ENCODE measurements at regions not wholly inside any gene's neighbourhood (a gene's known extent, or its start where the extent isn't known, plus 50 kb on each side); places are given as distances from the start of the nearest gene placed in this dataset.

DNA sequence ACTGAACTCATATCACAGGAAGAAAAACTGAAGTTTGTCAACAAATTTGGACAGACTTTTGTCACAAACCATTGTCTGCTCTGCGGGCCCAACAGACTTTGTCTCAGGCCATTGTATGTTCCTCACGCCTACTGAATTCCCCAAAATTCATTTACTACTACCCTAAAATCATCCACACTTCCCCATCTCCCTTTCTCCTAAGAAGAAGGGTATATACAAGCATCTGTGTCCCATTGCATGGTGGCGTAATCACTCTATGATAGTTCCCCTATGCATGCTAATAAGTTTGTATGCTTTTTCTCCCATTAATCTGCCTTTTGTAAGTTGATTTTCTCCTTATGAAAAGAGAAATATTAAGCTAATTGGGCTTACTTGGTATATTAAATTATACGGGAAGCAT lies 54.9 kb upstream of the ATF3 start:
- H3K4me3 ChIP-seq, result no peak overlapping the region
- DNase-seq, result no peak
- no peaks in the 10 kb centered on the region for H3K27me3 ChIP-seq
- intact Hi-C loops (cut with DNase I), result loop anchor here in 4 of 10 donors (10.0 kb wide), 3 partner anchors 61 to 79 kb away; no protein-coding TSS in a partner anchor
- no peak for ATAC-seq
- H3K9me3 ChIP-seq, result peaks cover 0 to 8% (median 0%) of the 10 kb centered on the region in 11 donors
- H3K36me3 ChIP-seq, result no peaks in the 10 kb centered on the region
- WGBS, 2 donors, result 83 to 86% methylated on average over 4 of the region's 4 CpGs
- TF ChIP-seq, protein P1, sequence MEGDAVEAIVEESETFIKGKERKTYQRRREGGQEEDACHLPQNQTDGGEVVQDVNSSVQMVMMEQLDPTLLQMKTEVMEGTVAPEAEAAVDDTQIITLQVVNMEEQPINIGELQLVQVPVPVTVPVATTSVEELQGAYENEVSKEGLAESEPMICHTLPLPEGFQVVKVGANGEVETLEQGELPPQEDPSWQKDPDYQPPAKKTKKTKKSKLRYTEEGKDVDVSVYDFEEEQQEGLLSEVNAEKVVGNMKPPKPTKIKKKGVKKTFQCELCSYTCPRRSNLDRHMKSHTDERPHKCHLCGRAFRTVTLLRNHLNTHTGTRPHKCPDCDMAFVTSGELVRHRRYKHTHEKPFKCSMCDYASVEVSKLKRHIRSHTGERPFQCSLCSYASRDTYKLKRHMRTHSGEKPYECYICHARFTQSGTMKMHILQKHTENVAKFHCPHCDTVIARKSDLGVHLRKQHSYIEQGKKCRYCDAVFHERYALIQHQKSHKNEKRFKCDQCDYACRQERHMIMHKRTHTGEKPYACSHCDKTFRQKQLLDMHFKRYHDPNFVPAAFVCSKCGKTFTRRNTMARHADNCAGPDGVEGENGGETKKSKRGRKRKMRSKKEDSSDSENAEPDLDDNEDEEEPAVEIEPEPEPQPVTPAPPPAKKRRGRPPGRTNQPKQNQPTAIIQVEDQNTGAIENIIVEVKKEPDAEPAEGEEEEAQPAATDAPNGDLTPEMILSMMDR (IDR thresholded peaks at IDR 0.05), result no peak
- peaks cover 0 to 12% (median 5%) of the 10 kb centered on the region in 9 donors for H3K4me1 ChIP-seq
- no peak overlapping the region for H3K27ac ChIP-seq

DNA sequence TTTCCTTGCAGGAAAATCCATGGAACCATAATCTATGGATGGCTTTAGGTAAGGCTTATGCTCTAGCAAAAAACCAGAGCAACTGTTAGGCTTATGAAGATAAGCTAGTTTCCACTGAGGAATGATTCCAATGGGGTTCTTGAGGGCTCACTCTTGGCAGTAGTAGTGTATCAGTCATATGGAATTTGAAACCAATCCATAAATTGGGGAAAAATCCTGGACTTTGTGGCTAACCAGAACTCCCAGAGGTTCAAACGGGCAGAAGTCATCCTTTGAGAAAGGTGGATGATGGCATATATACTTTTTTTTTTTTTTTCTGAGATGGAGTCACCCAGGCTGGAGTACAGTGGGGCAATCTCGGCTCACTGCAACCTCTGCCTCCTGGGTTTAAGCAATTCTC lies 54.2 kb upstream of the ATF3 start:
- DNase-seq (no peak), ATAC-seq (no peak)
- Histone ChIP-seq H3K36me3 (no peaks in the 10 kb centered on the region), H3K4me1 (peaks cover 0 to 16% (median 7%) of the 10 kb centered on the region in 9 donors), H3K4me3 (no peak overlapping the region), H3K27me3 (no peaks in the 10 kb centered on the region), H3K27ac (no peak overlapping the region), H3K9me3 (peaks cover 0 to 8% (median 0%) of the 10 kb centered on the region in 11 donors)
- TF ChIP-seq, protein P1 (IDR thresholded peaks at IDR 0.05), result no peak
- WGBS, 2 donors, result 91 to 95% methylated on average over 2 of the region's 2 CpGs
- intact Hi-C loops (cut with DNase I), result loop anchor here in 4 of 10 donors (10.0 kb wide), 3 partner anchors 60 to 80 kb away; no protein-coding TSS in a partner anchor

DNA sequence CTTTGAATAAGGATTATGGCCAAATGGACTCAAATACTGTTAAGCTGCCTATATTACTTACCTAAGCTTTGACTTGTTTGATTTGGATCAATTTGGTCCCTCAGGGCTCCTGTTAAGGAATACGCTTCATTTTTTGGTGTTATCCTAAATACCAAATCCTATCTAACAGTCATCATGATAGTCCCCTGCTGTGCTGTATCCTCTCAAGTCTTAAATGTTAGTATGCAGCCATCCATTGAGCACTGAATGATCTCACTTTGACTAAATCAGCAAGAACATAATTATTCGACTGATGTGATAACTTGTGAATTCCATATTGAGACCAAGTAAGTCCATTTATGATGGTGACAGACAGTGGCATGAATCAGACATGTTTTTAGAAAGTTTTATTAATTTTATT lies 53.1 kb upstream of the ATF3 start:
- TF ChIP-seq, protein P1 (IDR thresholded peaks at IDR 0.05), result no peak
- WGBS, 2 donors, result 77 to 91% methylated on average over 2 of the region's 2 CpGs
- Histone ChIP-seq H3K4me3 (no peak overlapping the region), H3K9me3 (peaks cover 0 to 8% (median 0%) of the 10 kb centered on the region in 11 donors), H3K27me3 (no peaks in the 10 kb centered on the region), H3K27ac (no peak overlapping the region), H3K36me3 (no peaks in the 10 kb centered on the region), H3K4me1 (peaks cover 0 to 18% (median 7%) of the 10 kb centered on the region in 9 donors)
- DNase-seq, result no peak
- no peak for ATAC-seq
- intact Hi-C loops (cut with DNase I), result loop anchor here in 4 of 10 donors (10.0 kb wide), 3 partner anchors 59 to 81 kb away; no protein-coding TSS in a partner anchor

DNA sequence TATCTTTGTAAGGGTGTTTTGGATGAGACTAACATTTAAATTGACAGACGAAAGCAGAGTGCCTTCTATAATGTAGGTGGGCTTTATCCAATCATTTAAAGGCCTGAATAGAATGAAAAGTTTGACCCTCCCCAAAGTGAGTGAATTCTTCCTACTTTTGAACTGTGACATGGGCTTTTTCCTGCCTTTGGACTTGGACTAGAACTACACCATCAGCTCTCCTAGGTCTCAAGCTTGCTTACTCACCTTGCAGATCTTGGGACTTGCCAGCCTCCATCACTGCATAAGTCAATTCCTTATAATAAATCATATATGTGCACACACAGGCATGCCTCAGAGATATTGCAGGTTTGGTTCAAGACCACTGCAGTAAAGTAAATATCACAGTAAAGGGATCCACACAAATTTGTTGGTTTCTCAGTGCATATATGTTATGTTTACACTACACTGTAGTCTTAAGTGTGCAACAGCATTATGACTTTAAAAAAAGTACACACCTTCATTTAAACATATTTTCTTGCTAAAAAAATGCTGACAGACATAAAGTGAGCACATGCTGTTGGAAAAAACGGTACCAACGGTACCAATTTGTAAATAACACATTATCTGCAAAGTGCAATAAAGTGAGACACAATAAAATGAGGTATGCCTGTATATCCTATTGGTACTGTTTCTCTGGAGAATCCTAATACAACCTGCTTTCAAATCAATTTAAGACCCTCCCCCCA lies 51.6 kb upstream of the ATF3 start:
- H3K36me3 ChIP-seq, result no peaks in the 10 kb centered on the region
- no peak for DNase-seq
- 95 to 97% methylated on average over 3 of the region's 3 CpGs for WGBS, 2 donors
- peaks cover 0 to 26% (median 13%) of the 10 kb centered on the region in 9 donors for H3K4me1 ChIP-seq
- no peak for ATAC-seq
- H3K4me3 ChIP-seq, result no peak overlapping the region
- no peaks in the 10 kb centered on the region for H3K27me3 ChIP-seq
- TF ChIP-seq, protein P1 (IDR thresholded peaks at IDR 0.05), result no peak
- no peak overlapping the region for H3K27ac ChIP-seq
- intact Hi-C loops (cut with DNase I), result loop anchor here in 4 of 10 donors (10.0 kb wide), 3 partner anchors 58 to 82 kb away; no protein-coding TSS in a partner anchor
- peaks cover 0 to 8% (median 0%) of the 10 kb centered on the region in 11 donors for H3K9me3 ChIP-seq
